ENCODE measurements at regions not wholly inside any gene's neighbourhood (a gene's known extent, or its start where the extent isn't known, plus 50 kb on each side); places are given as distances from the start of the nearest gene placed in this dataset.

- no peak for DNase-seq (ENCODE audit: extremely low spot score)
- ChIA-PET POLR2A (no interaction called here), CTCF (no interaction called here)
- TF ChIP-seq CTCF (IDR thresholded peaks at IDR 0.05; ENCODE audit: control extremely low read depth, extremely low read depth, low read depth, missing control alignments): no peak
Measured at GRCh38 chr4:176894498-176894897, 101.8 kb upstream of the VEGFC start.

- POLR2A ChIA-PET: no interaction called here
- no peak for TF ChIP-seq CTCF (IDR thresholded peaks at IDR 0.05; ENCODE audit: control extremely low read depth, extremely low read depth, low read depth, missing control alignments)
- CTCF ChIA-PET: no interaction called here
- DNase-seq (ENCODE audit: extremely low spot score): no peak
Measured at GRCh38 chr4:176896211-176896610, 103.5 kb upstream of the VEGFC start.

- CTCF ChIA-PET: no interaction called here
- no peak for DNase-seq (ENCODE audit: extremely low spot score)
Measured at GRCh38 chr4:176897226-176897625, 104.5 kb upstream of the VEGFC start.

GRCh38 chr4:176898791-176899190, 106.1 kb upstream of the VEGFC start:
- ChIA-PET POLR2A (no interaction called here), CTCF (no interaction called here)
- DNase-seq (ENCODE audit: extremely low spot score): no peak
- TF ChIP-seq CTCF (IDR thresholded peaks at IDR 0.05; ENCODE audit: control extremely low read depth, extremely low read depth, low read depth, missing control alignments): no peak

More at GRCh38 chr4:176897226-176897625, 104.5 kb upstream of the VEGFC start:
- no peak for TF ChIP-seq CTCF (IDR thresholded peaks at IDR 0.05; ENCODE audit: control extremely low read depth, extremely low read depth, low read depth, missing control alignments)
- POLR2A ChIA-PET: no interaction called here

GRCh38 chr4:176902710-176903323, 110.1 kb upstream of the VEGFC start:
- DNase-seq (ENCODE audit: extremely low spot score): peak; percentile 28
- CTCF ChIA-PET: interaction anchor here (2.0 to 2.4 kb wide), 2 partner anchors 12 to 145 kb away, joined by 8 to 9 read pairs; no protein-coding TSS in a partner anchor
- POLR2A ChIA-PET: no interaction called here
- no peak for TF ChIP-seq CTCF (IDR thresholded peaks at IDR 0.05; ENCODE audit: control extremely low read depth, extremely low read depth, low read depth, missing control alignments)

GRCh38 chr4:176906709-176907108, 114.0 kb upstream of the VEGFC start:
- ChIA-PET POLR2A (no interaction called here), CTCF (no interaction called here)
- no peak for TF ChIP-seq CTCF (IDR thresholded peaks at IDR 0.05; ENCODE audit: control extremely low read depth, extremely low read depth, low read depth, missing control alignments)
- DNase-seq (ENCODE audit: extremely low spot score): no peak
